Hepatocyte (in vitro differentiated cells): ENCODE measurements at regions not wholly inside any gene's neighbourhood (a gene's known extent, or its start where the extent isn't known, plus 50 kb on each side); places are given as distances from the start of the nearest gene placed in this dataset.

Source experiments
- DNase-seq: peaks from one replicate; pipeline ENCODE4 v3.0.0-alpha.2; 2016; ENCODE audit warnings: low spot score
- H2AFZ ChIP-seq: fragments of 200-600 bp; sonication (generic); 2 replicates; pipeline ENCODE4 v1.6.0; 2016; ENCODE audit warnings: antibody characterized with exemption, mild to moderate bottlenecking
- H3K27ac ChIP-seq: fragments of 200-600 bp; sonication (generic); 2 replicates; pipeline ENCODE4 v1.5.1; 2016; ENCODE audit warnings: mild to moderate bottlenecking
- H3K27me3 ChIP-seq: fragments of 200-600 bp; sonication (generic); 2 replicates; pipeline ENCODE4 v1.6.1; 2016
- H3K36me3 ChIP-seq: fragments of 200-600 bp; sonication (generic); replicated peaks from 2 replicates; pipeline ENCODE4 v1.5.1; 2016; ENCODE audit warnings: low read depth; ENCODE audit not compliant: insufficient read depth
- H3K4me1 ChIP-seq: fragments of 200-600 bp; sonication (generic); 2 replicates; pipeline ENCODE4 v1.5.1; 2016; ENCODE audit warnings: mild to moderate bottlenecking, moderate library complexity; ENCODE audit not compliant: insufficient read depth
- H3K4me2 ChIP-seq: fragments of 200-600 bp; sonication (generic); 2 replicates; pipeline ENCODE4 v1.6.0; 2016
- H3K4me3 ChIP-seq: fragments of 200-600 bp; sonication (generic); 2 replicates; pipeline ENCODE4 v1.5.1; 2016; ENCODE audit warnings: mild to moderate bottlenecking
- H3K79me2 ChIP-seq: fragments of 200-600 bp; sonication (generic); 2 replicates; pipeline ENCODE4 v1.6.0; 2017; ENCODE audit warnings: mild to moderate bottlenecking
- H3K9me2 ChIP-seq: fragments of 200-600 bp; sonication (generic); replicated peaks from 2 replicates; pipeline ENCODE4 v1.6.0; 2017; ENCODE audit warnings: mild to moderate bottlenecking; ENCODE audit not compliant: insufficient read depth
- H3K9me3 ChIP-seq: fragments of 200-600 bp; sonication (generic); 2 replicates; pipeline ENCODE4 v1.5.1; 2016; ENCODE audit warnings: low read depth, mild to moderate bottlenecking
- H4K20me1 ChIP-seq: fragments of 200-600 bp; sonication (generic); 2 replicates; pipeline ENCODE4 v1.6.0; 2016; ENCODE audit warnings: mild to moderate bottlenecking; ENCODE audit not compliant: insufficient read depth, poor library complexity, severe bottlenecking
- CTCF ChIP-seq: fragments of 200-600 bp; sonication (generic); IDR thresholded peaks from 2 replicates; pipeline ENCODE4 v1.5.1; 2016; ENCODE audit warnings: antibody characterized with exemption, mild to moderate bottlenecking; ENCODE audit not compliant: poor library complexity
- EZH2 ChIP-seq: fragments of 200-600 bp; sonication (generic); IDR thresholded peaks from 2 replicates; pipeline ENCODE4 v1.6.1; 2016; ENCODE audit warnings: antibody characterized with exemption, mild to moderate bottlenecking, borderline replicate concordance
- EZH2phosphoT487 ChIP-seq: fragments of 200-600 bp; sonication (generic); IDR thresholded peaks from one replicate; pipeline ENCODE4 v1.6.1; 2018; ENCODE audit warnings: antibody characterized with exemption, mild to moderate bottlenecking, low read depth, moderate library complexity; ENCODE audit not compliant: unreplicated experiment, severe bottlenecking
- WGBS: methylation state at CpG from one replicate; pipeline ENCODE4 v1.1.6; 2016; ENCODE audit warnings: low lambda C conversion rate; ENCODE audit errors: missing lambda C conversion rate; 5-methylcytosine and 5-hydroxymethylcytosine counted together

- Histone ChIP-seq H2AFZ (no peak overlapping the region), H3K36me3 (no peaks in the 10 kb centered on the region), H3K4me2 (no peak overlapping the region), H3K27me3 (no peaks in the 10 kb centered on the region), H3K4me3 (no peak overlapping the region), H3K4me1 (peaks cover 6% of the 10 kb centered on the region), H4K20me1 (no peaks in the 10 kb centered on the region), H3K27ac (no peak overlapping the region), H3K9me2 (no peaks in the 10 kb centered on the region), H3K9me3 (no peaks in the 10 kb centered on the region), H3K79me2 (no peaks in the 10 kb centered on the region)
- DNase-seq = no peak
- TF ChIP-seq EZH2 = no peak
- no peak for TF ChIP-seq CTCF
- no peak for TF ChIP-seq EZH2phosphoT487
These were observed 179.0 kb upstream of the MOCS2 start for GRCh38 chr5:53288511-53288910.

- no peak for DNase-seq
- Histone ChIP-seq H3K9me3 (no peaks in the 10 kb centered on the region), H2AFZ (no peak overlapping the region), H3K4me2 (peak overlapping the region; percentile 32), H3K27ac (peak overlapping the region; percentile 14), H4K20me1 (no peaks in the 10 kb centered on the region), H3K4me3 (no peak overlapping the region), H3K36me3 (no peaks in the 10 kb centered on the region), H3K4me1 (peaks cover 6% of the 10 kb centered on the region), H3K9me2 (no peaks in the 10 kb centered on the region), H3K27me3 (no peaks in the 10 kb centered on the region), H3K79me2 (no peaks in the 10 kb centered on the region)
- TF ChIP-seq EZH2 (no peak), CTCF (no peak), EZH2phosphoT487 (no peak)
- 50% methylated on average over 4 of the region's 4 CpGs for WGBS
These were observed 181.5 kb upstream of the MOCS2 start for GRCh38 chr5:53291047-53291446.

GRCh38 chr5:53291528-53291927 is 182.0 kb upstream of the MOCS2 start:
- Histone ChIP-seq H3K4me1 (peaks cover 6% of the 10 kb centered on the region), H3K9me3 (no peaks in the 10 kb centered on the region), H4K20me1 (no peaks in the 10 kb centered on the region), H3K79me2 (no peaks in the 10 kb centered on the region), H2AFZ (no peak overlapping the region), H3K4me2 (peak overlapping the region; percentile 32), H3K9me2 (no peaks in the 10 kb centered on the region), H3K4me3 (no peak overlapping the region), H3K27me3 (no peaks in the 10 kb centered on the region), H3K36me3 (no peaks in the 10 kb centered on the region), H3K27ac (peak overlapping the region; percentile 14)
- TF ChIP-seq CTCF = no peak
- peak; percentile 12 for DNase-seq

- 88% methylated on average over 5 of the region's 5 CpGs for WGBS
- Histone ChIP-seq H2AFZ (no peak overlapping the region), H3K9me3 (no peaks in the 10 kb centered on the region), H3K27ac (no peak overlapping the region), H3K9me2 (no peaks in the 10 kb centered on the region), H4K20me1 (no peaks in the 10 kb centered on the region), H3K79me2 (no peaks in the 10 kb centered on the region), H3K4me1 (no peaks in the 10 kb centered on the region), H3K27me3 (no peaks in the 10 kb centered on the region), H3K36me3 (no peaks in the 10 kb centered on the region), H3K4me3 (no peak overlapping the region), H3K4me2 (no peak overlapping the region)
- TF ChIP-seq CTCF (no peak), EZH2 (no peak), EZH2phosphoT487 (no peak)
- DNase-seq = no peak
These were observed 181.6 kb upstream of the FST start for GRCh38 chr5:53298841-53299240.
